ENCODE measurements at regions not wholly inside any gene's neighbourhood (a gene's known extent, or its start where the extent isn't known, plus 50 kb on each side); places are given as distances from the start of the nearest gene placed in this dataset.

- no peak for DNase-seq (ENCODE audit: low read depth in 2 of 2)
- TF ChIP-seq, protein P1, sequence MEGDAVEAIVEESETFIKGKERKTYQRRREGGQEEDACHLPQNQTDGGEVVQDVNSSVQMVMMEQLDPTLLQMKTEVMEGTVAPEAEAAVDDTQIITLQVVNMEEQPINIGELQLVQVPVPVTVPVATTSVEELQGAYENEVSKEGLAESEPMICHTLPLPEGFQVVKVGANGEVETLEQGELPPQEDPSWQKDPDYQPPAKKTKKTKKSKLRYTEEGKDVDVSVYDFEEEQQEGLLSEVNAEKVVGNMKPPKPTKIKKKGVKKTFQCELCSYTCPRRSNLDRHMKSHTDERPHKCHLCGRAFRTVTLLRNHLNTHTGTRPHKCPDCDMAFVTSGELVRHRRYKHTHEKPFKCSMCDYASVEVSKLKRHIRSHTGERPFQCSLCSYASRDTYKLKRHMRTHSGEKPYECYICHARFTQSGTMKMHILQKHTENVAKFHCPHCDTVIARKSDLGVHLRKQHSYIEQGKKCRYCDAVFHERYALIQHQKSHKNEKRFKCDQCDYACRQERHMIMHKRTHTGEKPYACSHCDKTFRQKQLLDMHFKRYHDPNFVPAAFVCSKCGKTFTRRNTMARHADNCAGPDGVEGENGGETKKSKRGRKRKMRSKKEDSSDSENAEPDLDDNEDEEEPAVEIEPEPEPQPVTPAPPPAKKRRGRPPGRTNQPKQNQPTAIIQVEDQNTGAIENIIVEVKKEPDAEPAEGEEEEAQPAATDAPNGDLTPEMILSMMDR (IDR thresholded peaks at IDR 0.05; ENCODE audit: low read depth, low read length): no peak
- no peak overlapping the region for H3K4me3 ChIP-seq (replicated peaks in 1 of 2; ENCODE audit: low read depth in 2 of 2, low read length in 2 of 2)
Measured at GRCh38 chr11:22984045-22984444, 123.8 kb upstream of the CCDC179 start.

GRCh38 chr11:22989371-22989770 lies 129.1 kb upstream of the CCDC179 start:
- TF ChIP-seq, protein P1 (IDR thresholded peaks at IDR 0.05; ENCODE audit: low read depth, low read length): no peak
- DNase-seq (ENCODE audit: low read depth in 2 of 2): no peak
- no peak overlapping the region for H3K4me3 ChIP-seq (replicated peaks in 1 of 2; ENCODE audit: low read depth in 2 of 2, low read length in 2 of 2)

DNA sequence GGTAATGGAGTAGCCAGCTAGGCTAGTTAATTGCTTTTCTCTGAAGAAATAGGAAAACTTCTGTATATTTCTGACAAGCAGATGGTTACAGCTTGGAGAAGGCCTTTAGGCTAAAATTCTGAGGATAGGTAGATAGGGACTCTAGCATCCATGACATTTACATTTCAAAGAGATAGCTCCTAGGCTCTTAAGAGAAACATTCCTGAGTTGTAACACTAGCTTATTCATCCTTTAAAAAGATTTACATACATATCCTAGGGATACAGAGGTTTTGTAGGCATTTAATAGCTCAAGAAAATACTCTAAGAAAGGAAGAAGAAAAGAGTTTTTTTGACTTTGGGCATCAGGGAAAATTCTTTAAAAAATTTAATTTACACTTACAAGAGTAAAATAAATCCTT lies 130.9 kb upstream of the CCDC179 start:
- no peak for DNase-seq (ENCODE audit: low read depth in 2 of 2)
- TF ChIP-seq, protein P1 (IDR thresholded peaks at IDR 0.05; ENCODE audit: low read depth, low read length): no peak
- H3K4me3 ChIP-seq (replicated peaks in 1 of 2; ENCODE audit: low read depth in 2 of 2, low read length in 2 of 2): no peak overlapping the region

DNA sequence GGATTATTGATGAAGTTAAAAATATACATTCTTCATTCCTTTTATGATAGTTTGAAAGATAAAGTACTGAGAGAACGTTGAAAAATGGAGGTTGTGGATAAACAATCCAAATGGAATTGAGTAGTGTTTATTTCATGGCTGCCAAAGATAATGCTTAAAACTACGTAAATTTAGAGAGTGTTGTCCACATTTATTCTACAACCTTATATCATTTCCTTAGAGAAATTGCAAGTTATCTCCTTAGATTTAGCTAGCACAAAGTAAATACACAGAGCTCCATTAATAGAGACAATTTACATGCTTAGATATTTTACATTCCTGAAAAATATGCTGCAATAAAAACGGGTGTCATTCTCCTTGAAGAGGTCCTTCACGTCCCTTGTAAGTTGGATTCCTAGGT lies 146.5 kb upstream of the CCDC179 start:
- TF ChIP-seq, protein P1 (IDR thresholded peaks at IDR 0.05; ENCODE audit: low read depth, low read length): no peak
- DNase-seq (ENCODE audit: low read depth in 2 of 2): no peak
- no peak overlapping the region for H3K4me3 ChIP-seq (replicated peaks in 1 of 2; ENCODE audit: low read depth in 2 of 2, low read length in 2 of 2)

DNA sequence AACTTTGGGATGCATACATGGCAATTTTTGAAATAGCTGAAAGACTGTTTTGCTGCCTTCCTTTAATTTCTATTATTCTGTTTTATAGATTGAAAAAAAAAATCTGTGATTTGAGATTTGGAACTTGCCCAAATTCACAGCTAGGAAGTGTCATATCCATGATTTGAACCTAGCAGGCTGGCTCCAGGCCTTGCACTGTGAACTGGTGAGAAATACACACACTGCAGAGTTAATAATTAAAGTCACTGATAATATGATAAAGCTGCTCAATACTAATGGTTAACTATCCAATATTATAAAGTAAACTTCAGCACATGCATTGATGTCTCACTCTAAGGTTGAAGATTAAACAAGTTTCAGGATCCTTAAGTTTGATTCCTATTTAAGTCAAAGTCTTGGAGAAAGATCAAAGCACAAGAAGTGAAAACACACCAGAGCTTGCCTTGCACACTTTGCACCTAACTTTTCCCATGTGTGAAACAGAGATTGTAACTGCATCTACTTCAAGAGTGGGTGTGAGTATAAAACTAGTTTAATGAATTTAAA lies 150.6 kb upstream of the CCDC179 start:
- no peak for DNase-seq (ENCODE audit: low read depth in 2 of 2)
- TF ChIP-seq, protein P1 (IDR thresholded peaks at IDR 0.05; ENCODE audit: low read depth, low read length): no peak
- H3K4me3 ChIP-seq (replicated peaks in 1 of 2; ENCODE audit: low read depth in 2 of 2, low read length in 2 of 2): no peak overlapping the region

GRCh38 chr11:23012930-23013329 lies 152.7 kb upstream of the CCDC179 start:
- TF ChIP-seq, protein P1 (IDR thresholded peaks at IDR 0.05; ENCODE audit: low read depth, low read length): no peak
- H3K4me3 ChIP-seq (replicated peaks in 1 of 2; ENCODE audit: low read depth in 2 of 2, low read length in 2 of 2): no peak overlapping the region
- DNase-seq (ENCODE audit: low read depth in 2 of 2): no peak

DNA sequence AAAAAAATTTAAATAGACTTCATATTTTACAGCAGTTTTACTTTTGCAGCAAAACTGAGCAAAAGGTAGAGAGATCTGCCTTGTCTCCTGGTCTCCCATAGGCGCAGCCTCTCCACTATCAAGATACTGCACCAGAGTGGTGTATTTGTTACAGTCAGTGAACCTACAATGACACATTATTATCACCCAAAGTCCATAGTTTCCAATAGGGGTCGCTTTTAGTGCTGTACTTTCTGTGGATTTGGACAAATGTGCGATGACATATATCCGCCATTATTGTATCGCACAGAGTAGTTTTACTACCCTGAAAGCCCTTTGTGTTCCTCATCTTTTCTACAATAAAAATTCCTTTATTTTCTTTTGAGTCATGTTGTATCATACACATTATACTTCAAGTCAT lies 153.2 kb upstream of the CCDC179 start:
- no peak for DNase-seq (ENCODE audit: low read depth in 2 of 2)
- no peak overlapping the region for H3K4me3 ChIP-seq (replicated peaks in 1 of 2; ENCODE audit: low read depth in 2 of 2, low read length in 2 of 2)
- TF ChIP-seq, protein P1 (IDR thresholded peaks at IDR 0.05; ENCODE audit: low read depth, low read length): no peak

Data from cardiac fibroblast (primary cell).